ENCODE measurements at regions not wholly inside any gene's neighbourhood (a gene's known extent, or its start where the extent isn't known, plus 50 kb on each side); places are given as distances from the start of the nearest gene placed in this dataset.

GRCh38 chr2:196442211-196442610 is 197.3 kb upstream of the CCDC150 start:
- Histone ChIP-seq H3K4me3 (no peak overlapping the region), H3K9me2 (ENCODE audit: insufficient read depth) (no peaks in the 10 kb centered on the region), H3K36me3 (ENCODE audit: insufficient read depth) (no peaks in the 10 kb centered on the region), H3F3A (replicated peaks; ENCODE audit: low read depth) (no peaks in the 10 kb centered on the region), H2AFZ (no peak overlapping the region), H3K79me2 (replicated peaks; ENCODE audit: insufficient read depth) (no peaks in the 10 kb centered on the region), H3K4me2 (no peak overlapping the region), H3K4me1 (ENCODE audit: insufficient read depth) (no peaks in the 10 kb centered on the region), H3K27me3 (ENCODE audit: insufficient read depth) (no peaks in the 10 kb centered on the region), H3K27ac (ENCODE audit: low read depth) (no peak overlapping the region), H4K20me1 (replicated peaks; ENCODE audit: insufficient read depth) (no peaks in the 10 kb centered on the region)
- Mint-ChIP-seq H3K27me3 (ENCODE audit: insufficient read depth, low read depth, poor library complexity) (no peaks in the 10 kb centered on the region), H3K36me3 (ENCODE audit: low read depth) (no peaks in the 10 kb centered on the region), H3K27ac (no peak overlapping the region), H3K9me3 (no peaks in the 10 kb centered on the region), H3K4me1 (no peaks in the 10 kb centered on the region; the same call in 2 of the 3 replicates), H3K4me3 (no peak overlapping the region)
- TF ChIP-seq POLR2AphosphoS5 (IDR thresholded peaks at IDR 0.05; ENCODE audit: low read depth) = no peak
- TF ChIP-seq JUNB (IDR thresholded peaks at IDR 0.05; ENCODE audit: unreplicated experiment) = no peak
- TF ChIP-seq, protein P1, sequence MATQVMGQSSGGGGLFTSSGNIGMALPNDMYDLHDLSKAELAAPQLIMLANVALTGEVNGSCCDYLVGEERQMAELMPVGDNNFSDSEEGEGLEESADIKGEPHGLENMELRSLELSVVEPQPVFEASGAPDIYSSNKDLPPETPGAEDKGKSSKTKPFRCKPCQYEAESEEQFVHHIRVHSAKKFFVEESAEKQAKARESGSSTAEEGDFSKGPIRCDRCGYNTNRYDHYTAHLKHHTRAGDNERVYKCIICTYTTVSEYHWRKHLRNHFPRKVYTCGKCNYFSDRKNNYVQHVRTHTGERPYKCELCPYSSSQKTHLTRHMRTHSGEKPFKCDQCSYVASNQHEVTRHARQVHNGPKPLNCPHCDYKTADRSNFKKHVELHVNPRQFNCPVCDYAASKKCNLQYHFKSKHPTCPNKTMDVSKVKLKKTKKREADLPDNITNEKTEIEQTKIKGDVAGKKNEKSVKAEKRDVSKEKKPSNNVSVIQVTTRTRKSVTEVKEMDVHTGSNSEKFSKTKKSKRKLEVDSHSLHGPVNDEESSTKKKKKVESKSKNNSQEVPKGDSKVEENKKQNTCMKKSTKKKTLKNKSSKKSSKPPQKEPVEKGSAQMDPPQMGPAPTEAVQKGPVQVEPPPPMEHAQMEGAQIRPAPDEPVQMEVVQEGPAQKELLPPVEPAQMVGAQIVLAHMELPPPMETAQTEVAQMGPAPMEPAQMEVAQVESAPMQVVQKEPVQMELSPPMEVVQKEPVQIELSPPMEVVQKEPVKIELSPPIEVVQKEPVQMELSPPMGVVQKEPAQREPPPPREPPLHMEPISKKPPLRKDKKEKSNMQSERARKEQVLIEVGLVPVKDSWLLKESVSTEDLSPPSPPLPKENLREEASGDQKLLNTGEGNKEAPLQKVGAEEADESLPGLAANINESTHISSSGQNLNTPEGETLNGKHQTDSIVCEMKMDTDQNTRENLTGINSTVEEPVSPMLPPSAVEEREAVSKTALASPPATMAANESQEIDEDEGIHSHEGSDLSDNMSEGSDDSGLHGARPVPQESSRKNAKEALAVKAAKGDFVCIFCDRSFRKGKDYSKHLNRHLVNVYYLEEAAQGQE (IDR thresholded peaks at IDR 0.05; ENCODE audit: unreplicated experiment) = no peak
- TF ChIP-seq CREB1 (CRISPR knock-in tag; IDR thresholded peaks at IDR 0.05; ENCODE audit: low read depth) = no peak
- no peak for TF ChIP-seq CTCF (conservative IDR thresholded peaks at IDR 0.05; ENCODE audit: low read depth in 2 of 2)
- TF ChIP-seq NANOG (IDR thresholded peaks at IDR 0.05; ENCODE audit: borderline replicate concordance) = no peak
- no peak for TF ChIP-seq EZH2 (IDR thresholded peaks at IDR 0.05; ENCODE audit: low read depth, unreplicated experiment)
- no peak for TF ChIP-seq ZNF114 (CRISPR knock-in tag; IDR thresholded peaks at IDR 0.05)
- TF ChIP-seq, protein P2, sequence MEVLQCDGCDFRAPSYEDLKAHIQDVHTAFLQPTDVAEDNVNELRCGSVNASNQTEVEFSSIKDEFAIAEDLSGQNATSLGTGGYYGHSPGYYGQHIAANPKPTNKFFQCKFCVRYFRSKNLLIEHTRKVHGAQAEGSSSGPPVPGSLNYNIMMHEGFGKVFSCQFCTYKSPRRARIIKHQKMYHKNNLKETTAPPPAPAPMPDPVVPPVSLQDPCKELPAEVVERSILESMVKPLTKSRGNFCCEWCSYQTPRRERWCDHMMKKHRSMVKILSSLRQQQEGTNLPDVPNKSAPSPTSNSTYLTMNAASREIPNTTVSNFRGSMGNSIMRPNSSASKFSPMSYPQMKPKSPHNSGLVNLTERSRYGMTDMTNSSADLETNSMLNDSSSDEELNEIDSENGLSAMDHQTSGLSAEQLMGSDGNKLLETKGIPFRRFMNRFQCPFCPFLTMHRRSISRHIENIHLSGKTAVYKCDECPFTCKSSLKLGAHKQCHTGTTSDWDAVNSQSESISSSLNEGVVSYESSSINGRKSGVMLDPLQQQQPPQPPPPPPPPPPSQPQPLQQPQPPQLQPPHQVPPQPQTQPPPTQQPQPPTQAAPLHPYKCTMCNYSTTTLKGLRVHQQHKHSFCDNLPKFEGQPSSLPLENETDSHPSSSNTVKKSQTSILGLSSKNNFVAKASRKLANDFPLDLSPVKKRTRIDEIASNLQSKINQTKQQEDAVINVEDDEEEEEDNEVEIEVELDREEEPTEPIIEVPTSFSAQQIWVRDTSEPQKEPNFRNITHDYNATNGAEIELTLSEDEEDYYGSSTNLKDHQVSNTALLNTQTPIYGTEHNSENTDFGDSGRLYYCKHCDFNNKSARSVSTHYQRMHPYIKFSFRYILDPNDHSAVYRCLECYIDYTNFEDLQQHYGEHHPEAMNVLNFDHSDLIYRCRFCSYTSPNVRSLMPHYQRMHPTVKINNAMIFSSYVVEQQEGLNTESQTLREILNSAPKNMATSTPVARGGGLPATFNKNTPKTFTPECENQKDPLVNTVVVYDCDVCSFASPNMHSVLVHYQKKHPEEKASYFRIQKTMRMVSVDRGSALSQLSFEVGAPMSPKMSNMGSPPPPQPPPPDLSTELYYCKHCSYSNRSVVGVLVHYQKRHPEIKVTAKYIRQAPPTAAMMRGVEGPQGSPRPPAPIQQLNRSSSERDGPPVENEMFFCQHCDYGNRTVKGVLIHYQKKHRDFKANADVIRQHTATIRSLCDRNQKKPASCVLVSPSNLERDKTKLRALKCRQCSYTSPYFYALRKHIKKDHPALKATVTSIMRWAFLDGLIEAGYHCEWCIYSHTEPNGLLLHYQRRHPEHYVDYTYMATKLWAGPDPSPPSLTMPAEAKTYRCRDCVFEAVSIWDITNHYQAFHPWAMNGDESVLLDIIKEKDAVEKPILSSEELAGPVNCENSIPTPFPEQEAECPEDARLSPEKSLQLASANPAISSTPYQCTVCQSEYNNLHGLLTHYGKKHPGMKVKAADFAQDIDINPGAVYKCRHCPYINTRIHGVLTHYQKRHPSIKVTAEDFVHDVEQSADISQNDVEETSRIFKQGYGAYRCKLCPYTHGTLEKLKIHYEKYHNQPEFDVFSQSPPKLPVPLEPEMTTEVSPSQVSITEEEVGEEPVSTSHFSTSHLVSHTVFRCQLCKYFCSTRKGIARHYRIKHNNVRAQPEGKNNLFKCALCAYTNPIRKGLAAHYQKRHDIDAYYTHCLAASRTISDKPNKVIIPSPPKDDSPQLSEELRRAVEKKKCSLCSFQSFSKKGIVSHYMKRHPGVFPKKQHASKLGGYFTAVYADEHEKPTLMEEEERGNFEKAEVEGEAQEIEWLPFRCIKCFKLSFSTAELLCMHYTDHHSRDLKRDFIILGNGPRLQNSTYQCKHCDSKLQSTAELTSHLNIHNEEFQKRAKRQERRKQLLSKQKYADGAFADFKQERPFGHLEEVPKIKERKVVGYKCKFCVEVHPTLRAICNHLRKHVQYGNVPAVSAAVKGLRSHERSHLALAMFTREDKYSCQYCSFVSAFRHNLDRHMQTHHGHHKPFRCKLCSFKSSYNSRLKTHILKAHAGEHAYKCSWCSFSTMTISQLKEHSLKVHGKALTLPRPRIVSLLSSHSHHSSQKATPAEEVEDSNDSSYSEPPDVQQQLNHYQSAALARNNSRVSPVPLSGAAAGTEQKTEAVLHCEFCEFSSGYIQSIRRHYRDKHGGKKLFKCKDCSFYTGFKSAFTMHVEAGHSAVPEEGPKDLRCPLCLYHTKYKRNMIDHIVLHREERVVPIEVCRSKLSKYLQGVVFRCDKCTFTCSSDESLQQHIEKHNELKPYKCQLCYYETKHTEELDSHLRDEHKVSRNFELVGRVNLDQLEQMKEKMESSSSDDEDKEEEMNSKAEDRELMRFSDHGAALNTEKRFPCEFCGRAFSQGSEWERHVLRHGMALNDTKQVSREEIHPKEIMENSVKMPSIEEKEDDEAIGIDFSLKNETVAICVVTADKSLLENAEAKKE (CRISPR knock-in tag; IDR thresholded peaks at IDR 0.05) = no peak
- ATAC-seq (no peak), DNase-seq (ENCODE audit: low spot score) (no peak)

All from GM23338 (cell line).